ENCODE measurements at regions not wholly inside any gene's neighbourhood (a gene's known extent, or its start where the extent isn't known, plus 50 kb on each side); places are given as distances from the start of the nearest gene placed in this dataset.
"Not testable (repeated sequence)": the region's sequence is repeated elsewhere in the genome, so short reads cannot be mapped to it uniquely, and the experiment has no call there.

- DNase-seq: no peak
Observed at GRCh38 chr14:105742531-105742848, 216.1 kb downstream of the TMEM121 start.

GRCh38 chr14:105742904-105743701, 216.7 kb downstream of the TMEM121 start:
- DNase-seq: not testable (repeated sequence)

- not testable (repeated sequence) for DNase-seq
Observed at GRCh38 chr14:105744213-105744787, 217.9 kb downstream of the TMEM121 start.

GRCh38 chr14:105745433-105746123, 219.2 kb downstream of the TMEM121 start:
- no peak for DNase-seq

GRCh38 chr14:105746124-105746514, 219.7 kb downstream of the TMEM121 start:
- no peak for DNase-seq

GRCh38 chr14:105746800-105747502, 220.6 kb downstream of the TMEM121 start:
- not testable (repeated sequence) for DNase-seq

GRCh38 chr14:105747503-105748203, 221.3 kb downstream of the TMEM121 start:
- DNase-seq: not testable (repeated sequence)

- no peak for DNase-seq
Observed at GRCh38 chr14:105748204-105748578, 221.8 kb downstream of the TMEM121 start.

GRCh38 chr14:105748710-105749109, 222.3 kb downstream of the TMEM121 start:
- DNase-seq: not testable (repeated sequence)

- DNase-seq: not testable (repeated sequence)
Observed at GRCh38 chr14:105749870-105750541, 223.6 kb downstream of the TMEM121 start.

- DNase-seq: not testable (repeated sequence)
Observed at GRCh38 chr14:105751291-105751751, 224.9 kb downstream of the TMEM121 start.

- not testable (repeated sequence) for DNase-seq
Observed at GRCh38 chr14:105752420-105752819, 226.0 kb downstream of the TMEM121 start.

GRCh38 chr14:105760691-105761344, 234.4 kb downstream of the TMEM121 start:
- DNase-seq: no peak

GRCh38 chr14:105761345-105761740, 235.0 kb downstream of the TMEM121 start:
- not testable (repeated sequence) for DNase-seq

- DNase-seq: no peak
Observed at GRCh38 chr14:105761842-105762241, 235.5 kb downstream of the TMEM121 start.

GRCh38 chr14:105762262-105762661, 235.9 kb downstream of the TMEM121 start:
- not testable (repeated sequence) for DNase-seq

GRCh38 chr14:105764254-105764901, 238.0 kb downstream of the TMEM121 start:
- not testable (repeated sequence) for DNase-seq

- DNase-seq: not testable (repeated sequence)
Observed at GRCh38 chr14:105765072-105765825, 238.9 kb downstream of the TMEM121 start.

- DNase-seq: no peak
Observed at GRCh38 chr14:105765893-105766614, 239.7 kb downstream of the TMEM121 start.

Measured in right forelimb (tissue), 1 donor.